ENCODE measurements at regions not wholly inside any gene's neighbourhood (a gene's known extent, or its start where the extent isn't known, plus 50 kb on each side); places are given as distances from the start of the nearest gene placed in this dataset.
"Not testable (repeated sequence)": the region's sequence is repeated elsewhere in the genome, so short reads cannot be mapped to it uniquely, and the experiment has no call there.

GRCh38 chr16:33992513-33993177, 533.2 kb downstream of the TP53TG3F start:
- DNase-seq (ENCODE audit: low read depth, low spot score): not testable (repeated sequence)

- DNase-seq (ENCODE audit: low read depth, low spot score): not testable (repeated sequence)
Observed at GRCh38 chr16:33994207-33994606, 534.8 kb downstream of the TP53TG3F start.

- not testable (repeated sequence) for DNase-seq (ENCODE audit: low read depth, low spot score)
Observed at GRCh38 chr16:33995821-33996372, 536.5 kb downstream of the TP53TG3F start.

- not testable (repeated sequence) for DNase-seq (ENCODE audit: low read depth, low spot score)
Observed at GRCh38 chr16:34001184-34001583, 541.8 kb downstream of the TP53TG3F start.

- not testable (repeated sequence) for DNase-seq (ENCODE audit: low read depth, low spot score)
Observed at GRCh38 chr16:34001961-34002360, 542.5 kb downstream of the TP53TG3F start.

- not testable (repeated sequence) for DNase-seq (ENCODE audit: low read depth, low spot score)
Observed at GRCh38 chr16:34014841-34015820, 555.7 kb downstream of the TP53TG3F start.

GRCh38 chr16:34018277-34018676, 558.9 kb downstream of the TP53TG3F start:
- not testable (repeated sequence) for DNase-seq (ENCODE audit: low read depth, low spot score)

- no peak for DNase-seq (ENCODE audit: low read depth, low spot score)
Observed at GRCh38 chr16:34050787-34051320, 591.4 kb downstream of the TP53TG3F start.

GRCh38 chr16:34054137-34054536, 594.7 kb downstream of the TP53TG3F start:
- no peak for DNase-seq (ENCODE audit: low read depth, low spot score)

- DNase-seq (ENCODE audit: low read depth, low spot score): no peak
Observed at GRCh38 chr16:34054969-34055368, 595.6 kb downstream of the TP53TG3F start.

GRCh38 chr16:34062620-34063253, 603.3 kb downstream of the TP53TG3F start:
- peak; percentile 1 for DNase-seq (ENCODE audit: low read depth, low spot score)

- DNase-seq (ENCODE audit: low read depth, low spot score): not testable (repeated sequence)
Observed at GRCh38 chr16:34063498-34064157, 604.2 kb downstream of the TP53TG3F start.

- DNase-seq (ENCODE audit: low read depth, low spot score): not testable (repeated sequence)
Observed at GRCh38 chr16:34064602-34065001, 605.2 kb downstream of the TP53TG3F start.

GRCh38 chr16:34069731-34070130, 610.3 kb downstream of the TP53TG3F start:
- DNase-seq (ENCODE audit: low read depth, low spot score): not testable (repeated sequence)

GRCh38 chr16:34078691-34079090, 619.3 kb downstream of the TP53TG3F start:
- no peak for DNase-seq (ENCODE audit: low read depth, low spot score)

GRCh38 chr16:34085038-34085437, 625.6 kb downstream of the TP53TG3F start:
- DNase-seq (ENCODE audit: low read depth, low spot score): not testable (repeated sequence)

- not testable (repeated sequence) for DNase-seq (ENCODE audit: low read depth, low spot score)
Observed at GRCh38 chr16:34095006-34095405, 635.6 kb downstream of the TP53TG3F start.

GRCh38 chr16:34096911-34097310, 637.5 kb downstream of the TP53TG3F start:
- not testable (repeated sequence) for DNase-seq (ENCODE audit: low read depth, low spot score)

- not testable (repeated sequence) for DNase-seq (ENCODE audit: low read depth, low spot score)
Observed at GRCh38 chr16:34097326-34097725, 637.9 kb downstream of the TP53TG3F start.

- not testable (repeated sequence) for DNase-seq (ENCODE audit: low read depth, low spot score)
Observed at GRCh38 chr16:34098033-34098432, 638.6 kb downstream of the TP53TG3F start.

- not testable (repeated sequence) for DNase-seq (ENCODE audit: low read depth, low spot score)
Observed at GRCh38 chr16:34099028-34099427, 639.6 kb downstream of the TP53TG3F start.

Measured in iPS DF 19.7 (cell line).